GM19395 (cell line): ENCODE measurements at regions not wholly inside any gene's neighbourhood (a gene's known extent, or its start where the extent isn't known, plus 50 kb on each side); places are given as distances from the start of the nearest gene placed in this dataset.
"Not testable (repeated sequence)": the region's sequence is repeated elsewhere in the genome, so short reads cannot be mapped to it uniquely, and the experiment has no call there.

ENCODE experiments used
- ATAC-seq: cut with Tn5 transposase; IDR thresholded peaks from one replicate; pipeline ENCODE4 v1.9.1; 2021; ENCODE audit warnings: mild to moderate bottlenecking, moderate library complexity; ENCODE audit not compliant: unreplicated experiment

DNA sequence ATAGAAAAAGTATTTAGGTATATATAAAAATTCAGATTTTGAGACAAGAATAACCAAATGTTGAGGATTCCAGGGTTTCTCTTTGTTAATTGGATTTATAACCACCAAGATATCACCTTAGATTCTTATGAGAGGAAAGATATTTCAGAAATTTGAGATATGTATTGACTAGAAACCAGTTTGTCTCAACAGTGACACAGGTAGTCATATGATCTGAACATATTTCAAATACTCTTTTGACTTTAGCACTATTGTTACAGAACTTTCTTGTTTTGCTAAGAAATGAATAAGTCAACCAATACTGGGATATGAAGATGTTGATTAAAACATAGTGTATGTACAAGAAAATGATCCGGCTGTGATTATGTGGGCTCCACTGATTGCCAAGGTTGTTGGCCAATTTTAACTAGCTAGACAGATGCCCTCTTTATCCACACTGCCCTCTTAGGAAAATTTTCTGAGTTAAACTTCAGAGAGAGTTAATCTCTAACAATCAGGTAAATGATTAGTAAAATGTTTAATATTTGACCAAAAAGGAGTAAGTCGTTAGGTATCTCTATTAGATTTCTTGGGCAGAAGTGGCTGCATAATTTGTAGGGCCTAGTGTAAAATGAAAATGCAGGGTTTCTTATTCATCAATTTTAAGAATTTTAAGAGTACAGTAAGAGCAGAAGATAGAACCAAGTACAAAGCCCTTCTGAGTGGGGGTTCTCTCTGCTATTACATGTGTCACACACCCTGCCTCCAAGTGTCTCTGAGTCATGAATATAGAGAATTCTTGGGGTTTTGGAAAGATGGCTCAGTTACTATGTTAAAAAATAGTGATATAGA, 376.0 kb downstream of the TFEC start:
- ATAC-seq: peak; percentile 65

GRCh38 chr7:115649429-115649828, 381.1 kb downstream of the TFEC start:
- no peak for ATAC-seq

DNA sequence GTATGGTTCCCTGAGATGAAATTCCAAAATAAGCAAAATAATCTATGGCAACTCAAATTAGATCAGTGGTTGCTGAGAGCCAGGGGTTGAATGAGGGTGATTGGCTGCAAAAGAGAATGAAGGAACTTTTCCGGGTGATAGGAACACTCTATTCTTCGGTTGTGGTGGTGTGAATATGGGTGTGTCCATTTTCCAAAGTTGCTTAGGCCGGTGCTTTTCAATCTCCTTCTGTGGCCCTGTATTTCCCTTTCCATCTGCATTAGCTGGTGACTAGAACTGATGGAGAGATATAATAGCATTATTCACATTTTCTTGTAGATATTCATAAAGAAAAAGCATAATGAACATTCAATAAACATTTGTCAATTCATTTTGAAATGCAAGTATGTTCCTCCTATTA, 382.9 kb downstream of the TFEC start:
- no peak for ATAC-seq

GRCh38 chr7:115642194-115642593, 388.4 kb downstream of the TFEC start:
- ATAC-seq: no peak

DNA sequence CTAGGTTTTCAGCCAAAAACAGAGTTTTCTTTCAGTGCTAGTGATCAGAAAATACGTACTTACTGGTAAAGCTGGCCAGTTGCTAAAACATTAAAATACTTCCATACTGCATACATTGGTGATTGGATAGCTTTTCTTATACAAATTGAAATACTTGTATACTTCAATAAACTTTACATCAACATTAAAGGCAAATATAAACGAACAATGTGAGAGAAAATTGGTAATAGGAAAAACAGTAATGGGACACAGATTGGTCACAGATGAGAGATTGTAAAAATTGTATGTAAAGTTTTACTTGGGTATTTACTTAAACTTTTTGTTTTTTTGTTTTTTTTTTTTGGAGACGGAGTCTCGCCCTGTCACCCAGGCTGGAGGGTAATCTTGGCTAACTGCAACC, 391.7 kb downstream of the TFEC start:
- ATAC-seq: no peak

DNA sequence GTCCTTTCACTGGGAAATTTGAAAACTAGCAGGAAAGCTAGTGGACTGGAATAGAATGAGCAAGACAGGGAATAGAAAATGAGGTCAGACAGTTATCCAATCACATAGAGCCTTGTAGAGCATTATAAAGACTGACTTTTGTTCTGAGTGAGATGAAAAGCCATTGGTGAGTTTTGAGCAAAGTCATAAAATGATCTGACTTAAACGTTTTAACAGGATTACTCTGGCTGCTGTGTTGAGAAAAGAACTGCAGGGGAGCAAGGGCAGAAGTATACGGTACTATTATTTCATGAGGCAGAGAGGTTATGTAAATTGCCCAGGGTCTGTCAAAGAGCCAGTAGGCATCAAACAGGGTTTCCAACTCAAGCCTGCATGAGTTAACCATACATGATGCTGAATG, 393.4 kb downstream of the TFEC start:
- ATAC-seq: no peak

- ATAC-seq: no peak
Observed at GRCh38 chr7:115635876-115636275, 394.7 kb downstream of the TFEC start.

DNA sequence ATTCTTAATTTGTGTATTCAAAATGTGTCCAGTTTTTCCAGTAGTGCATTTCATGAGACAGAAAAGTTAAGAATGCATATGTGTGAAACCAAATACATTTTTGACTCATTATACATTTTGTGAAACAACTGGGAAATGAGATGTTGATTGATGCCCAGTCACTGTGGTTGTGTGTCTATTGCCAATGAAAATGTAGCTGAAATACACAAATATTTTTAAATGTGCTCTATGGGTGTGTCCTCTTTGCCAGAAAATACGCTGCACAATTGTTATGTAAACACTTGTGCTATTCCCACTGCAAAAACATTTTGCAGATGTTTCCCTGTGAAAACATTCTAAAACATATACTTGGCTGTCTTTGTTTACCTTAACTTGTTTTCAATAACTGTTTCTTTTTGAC, 395.2 kb downstream of the TFEC start:
- no peak for ATAC-seq

DNA sequence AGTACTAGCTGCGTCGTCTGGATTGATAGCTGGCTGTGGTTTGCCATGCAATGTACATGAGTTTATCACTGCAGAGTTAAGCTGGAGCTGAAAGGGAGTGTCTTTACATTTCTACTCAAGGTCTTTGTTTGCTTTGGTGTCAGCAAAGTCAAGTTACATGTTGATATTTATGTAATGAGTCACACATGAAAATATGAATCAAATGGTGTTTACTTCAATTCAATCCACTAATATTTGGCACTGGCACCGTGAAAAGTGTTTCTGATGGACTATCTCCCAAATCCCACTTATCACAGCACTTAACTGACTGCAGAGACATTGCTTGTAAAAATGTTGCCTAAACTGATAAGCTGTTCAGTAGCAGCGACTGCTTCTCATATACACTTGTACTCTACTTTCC, 395.9 kb downstream of the TFEC start:
- no peak for ATAC-seq

DNA sequence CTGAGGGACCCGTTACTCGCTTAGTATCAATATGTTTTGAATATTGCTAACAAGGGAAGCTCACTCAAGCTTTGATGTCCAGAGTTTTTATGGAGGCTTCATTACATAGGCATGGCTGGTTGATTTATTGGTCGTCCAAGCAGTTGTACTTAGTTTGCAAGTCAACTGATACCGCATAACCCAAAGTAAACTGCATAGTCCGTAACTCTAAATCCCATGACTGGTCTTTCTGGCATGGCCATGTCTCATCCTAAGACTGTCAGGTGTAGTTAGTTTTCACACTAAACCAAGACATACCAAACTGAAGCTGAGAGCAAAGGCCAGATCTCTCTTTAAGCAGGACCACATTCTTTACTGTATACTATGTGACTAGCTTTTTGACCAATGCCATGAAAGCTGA, 397.9 kb downstream of the TFEC start:
- ATAC-seq: no peak

DNA sequence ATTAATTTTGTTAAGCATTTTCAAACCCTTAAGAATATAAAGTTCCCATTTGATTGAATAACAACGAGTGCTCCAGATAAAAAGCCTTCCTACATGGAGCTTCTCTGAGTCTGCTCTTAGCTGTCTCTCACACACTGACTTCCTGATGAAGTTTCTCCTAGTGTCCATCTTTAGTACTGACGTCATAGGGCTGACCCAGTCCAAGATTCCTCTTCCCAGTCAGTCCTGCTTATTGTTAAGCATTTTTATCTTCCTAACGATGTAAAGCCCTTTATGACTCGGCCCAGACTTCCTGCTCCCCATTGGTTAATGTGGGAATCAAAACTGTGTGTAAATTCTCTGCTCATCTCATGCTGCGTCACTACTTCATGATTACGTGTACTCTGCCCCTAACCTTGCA, 398.8 kb downstream of the TFEC start:
- no peak for ATAC-seq

DNA sequence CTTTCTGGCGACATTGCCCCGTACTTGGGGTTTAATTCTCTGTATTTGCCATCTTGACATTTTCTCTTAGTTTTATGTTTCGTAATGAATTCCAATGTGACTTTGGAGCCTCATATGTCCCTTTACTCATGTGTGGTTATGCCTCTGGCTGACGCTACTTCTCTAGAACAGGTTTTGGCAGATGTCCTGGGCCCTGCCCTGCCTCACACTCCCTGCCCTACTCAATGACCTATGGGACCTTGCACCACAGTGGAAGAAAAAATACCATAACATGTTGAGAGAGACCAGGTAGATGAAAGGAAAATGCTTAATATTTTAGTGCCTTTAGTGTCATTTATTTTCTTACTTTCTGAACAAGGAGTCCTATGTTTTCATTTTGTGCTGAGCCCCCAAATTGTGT, 400.5 kb downstream of the TFEC start:
- no peak for ATAC-seq

DNA sequence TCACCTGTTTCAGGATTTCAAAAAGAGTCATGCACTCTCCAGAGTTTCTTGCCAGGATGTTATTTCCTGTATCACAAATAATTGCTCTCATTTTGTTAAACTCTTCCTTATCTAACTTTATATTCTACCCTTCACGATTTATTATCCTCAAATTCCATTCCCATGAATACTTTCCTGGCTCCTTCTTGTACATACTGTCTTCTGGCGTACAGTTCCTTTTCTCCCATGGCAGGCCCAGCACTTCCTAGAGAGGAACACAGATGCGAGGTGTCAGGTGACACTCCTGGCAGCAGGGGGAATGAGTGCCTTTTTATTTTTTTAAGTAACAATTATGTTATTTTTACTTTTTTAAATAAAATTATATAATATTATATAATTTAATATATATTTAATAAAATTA, 411.9 kb downstream of the TFEC start:
- ATAC-seq: no peak

GRCh38 chr7:115613836-115614235, 416.7 kb downstream of the TFEC start:
- no peak for ATAC-seq

DNA sequence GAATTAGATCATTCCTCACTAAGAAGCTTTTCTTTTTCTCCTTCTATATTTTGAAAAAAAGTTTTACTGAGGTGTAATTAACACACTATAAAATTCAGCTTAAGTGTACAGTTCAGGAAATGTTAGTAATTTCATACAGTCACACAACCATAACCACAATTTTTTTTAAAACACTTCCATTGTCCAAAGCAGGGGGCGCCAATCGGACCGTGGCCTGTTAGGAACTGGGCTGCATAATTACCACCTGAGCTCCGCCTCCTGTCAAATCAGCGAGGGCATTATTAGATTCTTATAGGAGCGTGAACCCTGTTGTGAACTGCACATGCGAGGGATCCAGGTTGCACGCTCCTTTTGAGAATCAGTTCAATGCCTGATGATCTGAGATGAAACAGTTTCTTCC, 427.1 kb downstream of the TFEC start:
- no peak for ATAC-seq

DNA sequence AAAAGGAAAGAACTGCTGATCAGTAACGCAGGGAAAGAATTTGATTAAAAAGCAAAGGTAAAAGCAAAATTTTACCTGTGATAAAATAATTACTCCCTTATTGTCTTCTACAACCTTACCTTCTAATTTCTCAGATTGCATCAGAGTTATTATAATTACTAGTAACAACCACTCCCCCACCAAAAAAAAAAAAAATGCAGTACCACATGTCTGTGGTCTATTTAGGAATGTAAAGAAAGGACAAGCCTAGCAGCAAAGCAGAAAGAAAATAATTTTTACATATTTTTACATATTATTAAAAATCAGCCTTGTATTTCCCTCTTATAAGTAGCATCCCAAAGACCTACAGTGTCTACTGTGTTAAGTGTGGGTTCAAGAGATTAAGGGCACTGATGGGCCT, 430.4 kb downstream of the TFEC start:
- ATAC-seq: no peak

DNA sequence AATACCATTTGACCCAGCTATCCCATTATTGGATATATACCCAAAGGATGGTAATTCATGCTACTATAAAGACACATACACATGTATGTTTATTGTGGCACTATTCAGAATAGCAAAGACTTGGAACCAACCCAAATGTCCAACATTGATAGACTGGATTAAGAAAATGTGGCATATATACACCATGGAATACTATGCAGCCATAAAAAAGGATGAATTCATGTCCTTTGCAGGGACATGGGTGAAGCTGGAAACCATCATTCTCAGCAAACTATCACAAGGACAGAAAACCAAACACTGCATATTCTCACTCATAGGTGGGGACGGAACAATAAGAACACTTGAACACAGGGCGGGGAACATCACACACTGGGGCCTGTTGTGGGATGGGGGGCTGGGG, 431.4 kb downstream of the TFEC start:
- not testable (repeated sequence) for ATAC-seq

DNA sequence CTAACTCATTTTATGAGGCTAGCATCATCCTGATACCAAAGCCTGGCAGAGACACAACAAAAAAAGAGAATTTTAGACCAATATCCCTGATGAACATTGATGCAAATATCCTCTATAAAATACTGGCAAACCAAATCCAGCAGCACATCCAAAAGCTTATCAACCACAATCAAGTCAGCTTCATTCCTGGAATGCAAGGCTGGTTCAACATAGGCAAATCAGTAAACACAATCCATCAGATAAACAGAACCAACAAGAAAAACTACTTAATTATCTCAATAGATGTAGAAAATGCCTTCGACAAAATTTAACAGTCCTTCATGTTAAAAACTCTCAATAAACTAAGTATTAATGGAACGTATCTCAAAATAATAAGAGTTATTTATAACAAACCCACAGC, 433.3 kb downstream of the TFEC start:
- not testable (repeated sequence) for ATAC-seq

DNA sequence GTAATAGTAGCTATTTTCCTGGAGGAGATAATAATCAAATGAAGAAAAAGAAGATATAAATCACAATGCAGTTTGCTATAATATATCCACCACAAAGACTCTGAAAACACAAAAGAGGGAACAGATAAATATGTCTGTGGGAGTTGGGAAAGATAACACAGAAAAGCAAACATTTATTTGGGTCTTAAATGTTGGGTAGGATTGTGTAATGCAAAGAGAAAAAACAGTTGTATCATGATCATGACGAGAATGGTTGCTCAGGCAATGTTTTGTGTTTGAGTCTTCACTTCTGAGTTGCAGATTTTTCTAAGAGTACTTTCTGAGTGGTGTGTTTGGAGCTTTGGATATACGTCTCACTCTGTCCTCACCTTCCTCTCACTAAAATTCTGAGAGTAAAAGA, 437.5 kb downstream of the TFEC start:
- no peak for ATAC-seq

DNA sequence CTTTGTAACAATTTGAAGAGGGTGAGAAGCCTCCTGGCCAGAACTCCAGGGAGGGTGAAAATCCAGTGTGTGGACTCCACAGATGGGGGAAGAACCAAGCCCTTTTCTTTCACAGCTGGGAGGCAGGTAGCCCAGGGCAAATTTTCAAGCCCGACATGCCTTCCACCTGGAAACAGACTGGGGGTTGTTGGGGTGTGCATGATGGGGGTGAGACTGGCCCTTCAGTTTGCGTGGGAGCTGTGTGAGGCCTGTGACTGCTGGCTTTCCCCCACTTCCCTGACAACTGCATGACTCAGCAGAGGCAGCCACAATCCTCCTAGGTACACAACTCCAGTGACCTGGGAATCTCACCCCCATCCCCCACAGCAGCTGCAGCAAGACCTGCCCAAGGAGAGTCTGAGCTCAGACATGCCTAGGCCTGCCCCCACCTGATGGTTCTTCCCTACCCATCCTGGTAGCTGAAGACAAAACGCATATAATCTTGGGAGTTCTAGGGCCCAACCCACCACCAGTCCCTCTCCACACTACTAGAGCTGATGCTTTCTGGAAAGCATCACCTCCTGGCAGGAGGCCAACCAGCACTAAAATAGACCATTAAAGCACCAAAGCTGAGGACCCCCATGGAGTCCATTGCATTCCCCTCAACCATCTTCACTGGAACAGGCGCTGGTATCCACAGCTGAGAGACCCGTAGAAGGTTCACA, 445.4 kb downstream of the TFEC start:
- ATAC-seq: no peak

DNA sequence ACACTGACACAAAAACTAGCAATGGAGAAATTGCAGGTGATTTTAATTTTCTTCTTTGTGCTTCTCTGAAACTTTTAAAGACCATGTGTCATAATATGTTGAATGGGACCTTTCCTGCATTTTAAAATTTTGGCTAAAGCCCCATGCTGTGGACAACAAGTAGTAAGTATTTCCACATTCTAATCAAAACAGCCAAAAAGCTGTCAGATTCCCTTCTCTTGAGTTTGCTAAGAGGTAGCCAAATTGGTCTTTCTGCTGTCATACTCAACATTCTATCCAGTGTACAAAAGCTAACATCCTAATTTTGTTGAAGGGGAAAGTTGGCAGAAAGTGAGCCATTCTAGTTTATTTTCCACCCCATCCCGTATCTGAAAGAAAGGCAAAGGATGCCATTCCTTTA, 447.6 kb downstream of the TFEC start:
- ATAC-seq: no peak

- ATAC-seq: no peak
Observed at GRCh38 chr7:115578576-115578975, 452.0 kb downstream of the TFEC start.
